ENCODE measurements at regions not wholly inside any gene's neighbourhood (a gene's known extent, or its start where the extent isn't known, plus 50 kb on each side); places are given as distances from the start of the nearest gene placed in this dataset.

DNA sequence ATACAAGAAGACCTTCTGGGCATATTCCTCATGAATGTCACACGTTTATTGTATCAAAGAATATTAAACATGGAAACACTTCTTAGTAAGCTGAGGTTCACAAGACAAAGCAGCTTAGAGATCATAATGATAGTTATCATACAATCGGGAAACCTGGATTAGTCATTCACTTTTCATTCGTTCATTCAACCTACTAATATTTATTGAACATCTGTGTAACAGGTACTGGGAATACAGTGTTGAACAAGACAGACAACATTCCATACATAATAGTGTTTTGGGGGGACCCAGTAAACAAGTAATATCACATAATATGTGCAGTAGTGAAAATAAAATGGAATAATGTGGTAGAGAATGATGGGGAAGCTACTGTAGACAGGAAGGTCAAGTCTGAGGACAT is 100.6 kb upstream of the GRIP1 start:
- Histone ChIP-seq H3K18ac (ENCODE audit: low read length) (no peak overlapping the region), H2AFZ (ENCODE audit: insufficient read depth, low read length, poor library complexity) (no peak overlapping the region), H2BK5ac (ENCODE audit: low read depth, low read length, poor library complexity) (no peak overlapping the region), H3K9me3 (ENCODE audit: insufficient read depth, low read depth, low read length) (no peaks in the 10 kb centered on the region), H2BK12ac (ENCODE audit: low read length) (no peak overlapping the region), H3K23ac (ENCODE audit: low read length) (no peak overlapping the region), H3K27ac (ENCODE audit: low read depth, low read length) (no peak overlapping the region), H3K36me3 (ENCODE audit: control insufficient read depth in 1 of 2, insufficient read depth in 2 of 2, low read length in 2 of 2) (no peaks in the 10 kb centered on the region), H3K79me2 (ENCODE audit: control insufficient read depth, insufficient read depth, low read length, poor library complexity) (no peaks in the 10 kb centered on the region), H3K4ac (ENCODE audit: low read depth, low read length) (no peak overlapping the region), H3K4me2 (ENCODE audit: low read length) (no peak overlapping the region), H3K4me3 (ENCODE audit: low read depth, low read length) (no peak overlapping the region), H4K8ac (ENCODE audit: low read depth, low read length) (no peak overlapping the region), H3K79me1 (ENCODE audit: low read length) (no peaks in the 10 kb centered on the region), H4K12ac (ENCODE audit: low read depth, low read length) (no peak overlapping the region), H3K27me3 (ENCODE audit: insufficient read depth, low read length) (no peaks in the 10 kb centered on the region), H3K9ac (ENCODE audit: low read length) (no peak overlapping the region), H4K91ac (ENCODE audit: low read depth, low read length) (no peak overlapping the region), H3K14ac (ENCODE audit: low read length) (no peak overlapping the region), H3K4me1 (ENCODE audit: control insufficient read depth in 1 of 2, insufficient read depth in 2 of 2, low read length in 2 of 2) (peaks cover 2 to 3% of the 10 kb centered on the region in 2 experiments), H2AK5ac (ENCODE audit: low read length) (no peak overlapping the region), H2BK120ac (ENCODE audit: insufficient read depth, low read length, poor library complexity) (no peak overlapping the region)
- no CpG with 5 or more reads among the region's 3 CpGs for WGBS (ENCODE audit: extremely low coverage, insufficient coverage, insufficient read length)
- DNase-seq, result no peak

DNA sequence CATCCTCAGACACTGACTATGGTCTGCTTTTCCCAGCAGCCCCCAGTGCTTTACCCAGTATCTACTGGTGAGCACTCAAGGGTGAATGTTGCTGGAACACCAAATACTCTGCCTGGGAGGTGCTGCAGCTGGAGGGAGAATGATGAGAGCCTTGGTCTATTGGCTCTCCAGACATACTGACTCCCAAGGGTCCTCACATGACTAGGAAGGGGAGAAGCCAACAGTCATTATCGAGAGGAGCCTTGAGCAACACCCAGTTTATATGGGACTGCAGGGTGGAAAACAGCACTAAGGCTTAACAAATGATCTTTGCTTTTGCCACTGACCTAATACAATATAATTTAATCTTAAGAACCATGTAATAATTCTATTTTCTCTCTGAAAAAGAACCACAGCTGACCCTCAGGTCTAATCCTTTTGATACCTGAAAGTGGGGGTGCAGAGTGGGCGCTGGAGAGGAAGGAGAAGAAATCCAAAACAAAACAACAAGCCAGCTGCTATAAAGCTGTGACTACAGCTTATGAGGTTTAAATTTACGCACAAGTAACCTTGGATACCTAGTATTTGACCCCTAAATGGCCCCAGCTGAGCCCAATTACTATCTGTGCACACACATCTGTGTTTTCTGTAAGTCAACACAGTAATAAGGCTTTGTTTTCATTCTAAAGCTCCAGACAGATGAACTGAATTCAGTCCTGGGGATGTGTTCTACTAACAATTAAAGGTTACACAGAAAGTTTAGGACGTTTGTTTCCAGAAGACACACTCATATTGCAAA is 107.8 kb upstream of the GRIP1 start:
- Histone ChIP-seq H2BK120ac (ENCODE audit: insufficient read depth, low read length, poor library complexity) (no peak overlapping the region), H2AFZ (ENCODE audit: insufficient read depth, low read length, poor library complexity) (no peak overlapping the region), H2AK5ac (ENCODE audit: low read length) (no peak overlapping the region), H2BK5ac (ENCODE audit: low read depth, low read length, poor library complexity) (no peak overlapping the region), H3K4me3 (ENCODE audit: low read depth, low read length) (no peak overlapping the region), H2BK12ac (ENCODE audit: low read length) (no peak overlapping the region), H3K36me3 (ENCODE audit: control insufficient read depth in 1 of 2, insufficient read depth in 2 of 2, low read length in 2 of 2) (no peaks in the 10 kb centered on the region), H3K4ac (ENCODE audit: low read depth, low read length) (no peak overlapping the region), H3K23ac (ENCODE audit: low read length) (no peak overlapping the region), H3K9ac (ENCODE audit: low read length) (no peak overlapping the region), H4K91ac (ENCODE audit: low read depth, low read length) (no peak overlapping the region), H3K9me3 (ENCODE audit: insufficient read depth, low read depth, low read length) (no peaks in the 10 kb centered on the region), H3K4me1 (ENCODE audit: control insufficient read depth in 1 of 2, insufficient read depth in 2 of 2, low read length in 2 of 2) (no peaks in the 10 kb centered on the region), H4K12ac (ENCODE audit: low read depth, low read length) (no peak overlapping the region), H3K27me3 (ENCODE audit: insufficient read depth, low read length) (no peaks in the 10 kb centered on the region), H3K79me1 (ENCODE audit: low read length) (no peaks in the 10 kb centered on the region), H3K79me2 (ENCODE audit: control insufficient read depth, insufficient read depth, low read length, poor library complexity) (no peaks in the 10 kb centered on the region), H3K27ac (ENCODE audit: low read depth, low read length) (no peak overlapping the region), H3K14ac (ENCODE audit: low read length) (no peak overlapping the region), H3K18ac (ENCODE audit: low read length) (no peak overlapping the region), H3K4me2 (ENCODE audit: low read length) (no peak overlapping the region), H4K8ac (ENCODE audit: low read depth, low read length) (no peak overlapping the region)
- WGBS (ENCODE audit: extremely low coverage, insufficient coverage, insufficient read length), result no CpG with 5 or more reads among the region's 4 CpGs
- no peak for DNase-seq

DNA sequence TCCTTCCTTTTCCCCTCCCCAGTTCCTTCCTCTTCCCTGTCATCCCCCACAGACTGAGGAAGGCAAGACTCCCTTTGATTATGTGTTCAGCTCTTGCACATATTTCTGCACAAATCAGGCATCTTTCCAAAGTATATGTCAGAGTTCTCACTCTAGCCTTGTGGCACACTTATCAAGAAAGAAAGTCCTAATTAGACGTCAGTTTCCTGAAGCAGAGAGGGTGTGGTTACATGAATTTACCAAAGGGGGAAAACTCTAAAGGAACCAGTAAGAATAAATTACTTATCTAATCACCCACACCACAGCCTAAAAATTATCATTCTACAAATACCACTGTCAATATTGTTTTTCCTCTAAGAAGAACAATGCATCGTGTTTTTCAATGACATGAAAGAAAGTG is 120.7 kb upstream of the GRIP1 start:
- no peak overlapping the region for H2BK5ac ChIP-seq (ENCODE audit: low read depth, low read length, poor library complexity)
- H3K36me3 ChIP-seq (ENCODE audit: control insufficient read depth in 1 of 2, insufficient read depth in 2 of 2, low read length in 2 of 2), result no peaks in the 10 kb centered on the region
- H4K12ac ChIP-seq (ENCODE audit: low read depth, low read length), result no peak overlapping the region
- H2AK5ac ChIP-seq (ENCODE audit: low read length), result no peak overlapping the region
- no peak overlapping the region for H4K91ac ChIP-seq (ENCODE audit: low read depth, low read length)
- H3K79me2 ChIP-seq (ENCODE audit: control insufficient read depth, insufficient read depth, low read length, poor library complexity), result no peaks in the 10 kb centered on the region
- no peak overlapping the region for H3K9ac ChIP-seq (ENCODE audit: low read length)
- H3K4me1 ChIP-seq (ENCODE audit: control insufficient read depth in 1 of 2, insufficient read depth in 2 of 2, low read length in 2 of 2), result no peaks in the 10 kb centered on the region
- no peak overlapping the region for H3K4ac ChIP-seq (ENCODE audit: low read depth, low read length)
- H2BK12ac ChIP-seq (ENCODE audit: low read length), result no peak overlapping the region
- no peaks in the 10 kb centered on the region for H3K27me3 ChIP-seq (ENCODE audit: insufficient read depth, low read length)
- no peaks in the 10 kb centered on the region for H3K9me3 ChIP-seq (ENCODE audit: insufficient read depth, low read depth, low read length)
- H3K79me1 ChIP-seq (ENCODE audit: low read length), result no peaks in the 10 kb centered on the region
- H3K23ac ChIP-seq (ENCODE audit: low read length), result no peak overlapping the region
- no CpG with 5 or more reads among the region's 2 CpGs for WGBS (ENCODE audit: extremely low coverage, insufficient coverage, insufficient read length)
- H3K4me2 ChIP-seq (ENCODE audit: low read length), result no peak overlapping the region
- no peak overlapping the region for H3K14ac ChIP-seq (ENCODE audit: low read length)
- no peak overlapping the region for H3K4me3 ChIP-seq (ENCODE audit: low read depth, low read length)
- H3K18ac ChIP-seq (ENCODE audit: low read length), result no peak overlapping the region
- H2AFZ ChIP-seq (ENCODE audit: insufficient read depth, low read length, poor library complexity), result no peak overlapping the region
- H4K8ac ChIP-seq (ENCODE audit: low read depth, low read length), result no peak overlapping the region
- no peak for DNase-seq
- H2BK120ac ChIP-seq (ENCODE audit: insufficient read depth, low read length, poor library complexity), result no peak overlapping the region
- H3K27ac ChIP-seq (ENCODE audit: low read depth, low read length), result no peak overlapping the region

DNA sequence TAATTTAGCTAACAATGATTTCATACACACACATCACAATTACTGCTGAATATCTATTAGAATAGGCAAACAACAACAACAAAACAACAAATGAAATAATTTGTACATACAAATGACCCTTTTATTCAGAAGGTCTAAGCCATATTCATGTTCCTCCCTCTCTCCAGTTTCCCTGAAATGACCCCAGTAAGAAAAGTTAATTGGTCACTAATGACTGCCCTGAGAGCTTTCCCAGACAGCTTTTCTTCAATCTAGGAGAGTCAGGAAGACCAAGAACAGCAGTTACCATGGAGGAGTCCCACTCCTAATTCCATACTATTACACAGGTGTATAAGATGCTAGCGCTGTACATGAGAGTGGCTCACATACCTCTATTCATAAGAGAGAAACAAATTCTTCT is 121.2 kb upstream of the GRIP1 start:
- Histone ChIP-seq H3K36me3 (ENCODE audit: control insufficient read depth in 1 of 2, insufficient read depth in 2 of 2, low read length in 2 of 2) (no peaks in the 10 kb centered on the region), H3K4me3 (ENCODE audit: low read depth, low read length) (no peak overlapping the region), H2BK12ac (ENCODE audit: low read length) (no peak overlapping the region), H3K79me1 (ENCODE audit: low read length) (no peaks in the 10 kb centered on the region), H2BK5ac (ENCODE audit: low read depth, low read length, poor library complexity) (no peak overlapping the region), H3K4ac (ENCODE audit: low read depth, low read length) (no peak overlapping the region), H3K9ac (ENCODE audit: low read length) (no peak overlapping the region), H3K27ac (ENCODE audit: low read depth, low read length) (no peak overlapping the region), H3K79me2 (ENCODE audit: control insufficient read depth, insufficient read depth, low read length, poor library complexity) (no peaks in the 10 kb centered on the region), H3K23ac (ENCODE audit: low read length) (no peak overlapping the region), H3K18ac (ENCODE audit: low read length) (no peak overlapping the region), H4K12ac (ENCODE audit: low read depth, low read length) (no peak overlapping the region), H3K14ac (ENCODE audit: low read length) (no peak overlapping the region), H2BK120ac (ENCODE audit: insufficient read depth, low read length, poor library complexity) (no peak overlapping the region), H4K91ac (ENCODE audit: low read depth, low read length) (no peak overlapping the region), H3K4me2 (ENCODE audit: low read length) (no peak overlapping the region), H2AFZ (ENCODE audit: insufficient read depth, low read length, poor library complexity) (no peak overlapping the region), H2AK5ac (ENCODE audit: low read length) (no peak overlapping the region), H3K27me3 (ENCODE audit: insufficient read depth, low read length) (no peaks in the 10 kb centered on the region), H3K4me1 (ENCODE audit: control insufficient read depth in 1 of 2, insufficient read depth in 2 of 2, low read length in 2 of 2) (no peaks in the 10 kb centered on the region), H3K9me3 (ENCODE audit: insufficient read depth, low read depth, low read length) (no peaks in the 10 kb centered on the region), H4K8ac (ENCODE audit: low read depth, low read length) (no peak overlapping the region)
- no CpG with 5 or more reads among the region's 1 CpG for WGBS (ENCODE audit: extremely low coverage, insufficient coverage, insufficient read length)
- no peak for DNase-seq
